ENCODE measurements at regions not wholly inside any gene's neighbourhood (a gene's known extent, or its start where the extent isn't known, plus 50 kb on each side); places are given as distances from the start of the nearest gene placed in this dataset.

DNA sequence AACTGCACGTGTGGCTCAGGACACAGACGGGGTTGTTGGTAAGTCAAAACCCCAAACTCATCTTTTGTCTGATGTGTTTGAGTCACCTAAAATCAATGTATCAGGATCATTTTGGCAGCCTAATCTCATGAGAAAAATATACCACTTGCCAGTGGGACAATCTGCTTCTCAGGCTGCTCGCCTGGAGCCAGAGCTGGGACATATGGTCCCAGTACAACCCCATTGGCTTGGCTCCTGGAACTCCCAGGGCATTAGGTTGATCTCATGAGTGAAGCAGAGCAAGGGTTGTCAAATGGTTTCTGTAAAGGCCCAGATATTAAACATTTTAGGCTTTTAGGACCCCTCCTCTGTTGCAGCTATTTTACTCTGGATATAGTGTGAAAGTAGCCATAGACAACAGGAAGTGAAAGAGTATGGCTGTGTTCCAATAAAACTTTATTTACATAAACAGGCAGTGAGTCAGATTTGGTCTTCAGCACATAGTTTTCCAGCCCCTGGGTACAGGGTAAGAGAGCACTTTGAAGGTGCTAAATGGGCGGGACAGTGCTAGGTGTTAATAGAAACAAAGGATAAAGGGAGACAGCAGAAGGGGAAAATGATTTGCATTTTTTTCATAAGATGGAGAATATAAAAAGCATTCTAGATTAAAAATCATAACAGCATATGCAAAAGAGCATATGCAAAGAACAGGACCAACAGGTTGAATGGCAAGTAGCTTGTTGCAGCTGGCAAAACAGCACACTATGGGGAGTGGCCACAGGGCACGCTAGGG is 290.8 kb downstream of the KCNS3 start:
- no peak for DNase-seq (ENCODE audit: low spot score)
- TF ChIP-seq, protein P1, sequence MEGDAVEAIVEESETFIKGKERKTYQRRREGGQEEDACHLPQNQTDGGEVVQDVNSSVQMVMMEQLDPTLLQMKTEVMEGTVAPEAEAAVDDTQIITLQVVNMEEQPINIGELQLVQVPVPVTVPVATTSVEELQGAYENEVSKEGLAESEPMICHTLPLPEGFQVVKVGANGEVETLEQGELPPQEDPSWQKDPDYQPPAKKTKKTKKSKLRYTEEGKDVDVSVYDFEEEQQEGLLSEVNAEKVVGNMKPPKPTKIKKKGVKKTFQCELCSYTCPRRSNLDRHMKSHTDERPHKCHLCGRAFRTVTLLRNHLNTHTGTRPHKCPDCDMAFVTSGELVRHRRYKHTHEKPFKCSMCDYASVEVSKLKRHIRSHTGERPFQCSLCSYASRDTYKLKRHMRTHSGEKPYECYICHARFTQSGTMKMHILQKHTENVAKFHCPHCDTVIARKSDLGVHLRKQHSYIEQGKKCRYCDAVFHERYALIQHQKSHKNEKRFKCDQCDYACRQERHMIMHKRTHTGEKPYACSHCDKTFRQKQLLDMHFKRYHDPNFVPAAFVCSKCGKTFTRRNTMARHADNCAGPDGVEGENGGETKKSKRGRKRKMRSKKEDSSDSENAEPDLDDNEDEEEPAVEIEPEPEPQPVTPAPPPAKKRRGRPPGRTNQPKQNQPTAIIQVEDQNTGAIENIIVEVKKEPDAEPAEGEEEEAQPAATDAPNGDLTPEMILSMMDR (IDR thresholded peaks at IDR 0.05; ENCODE audit: extremely low read depth, missing control alignments) = no peak

DNA sequence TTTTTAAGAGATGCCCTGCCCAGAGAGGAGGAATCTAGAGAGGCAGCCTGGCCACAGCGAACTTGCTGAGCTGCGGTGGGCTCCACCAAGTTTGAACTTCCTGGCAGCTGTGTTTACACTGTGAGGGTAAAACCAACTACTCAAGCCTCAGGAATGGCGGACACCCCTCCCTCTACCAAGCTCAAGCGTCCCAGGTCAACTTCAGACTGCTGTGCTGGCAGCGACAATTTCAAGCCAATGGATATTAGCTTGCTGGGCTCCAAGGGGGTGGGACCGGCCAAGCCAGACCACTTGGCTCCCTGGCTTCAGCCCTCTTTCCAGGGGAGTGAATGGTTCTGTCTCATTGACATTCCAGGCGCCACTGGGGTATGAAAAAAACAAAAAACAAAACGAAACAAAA is 289.4 kb downstream of the KCNS3 start:
- no peak for DNase-seq (ENCODE audit: low spot score)
- TF ChIP-seq, protein P1 (IDR thresholded peaks at IDR 0.05; ENCODE audit: extremely low read depth, missing control alignments) = no peak

DNA sequence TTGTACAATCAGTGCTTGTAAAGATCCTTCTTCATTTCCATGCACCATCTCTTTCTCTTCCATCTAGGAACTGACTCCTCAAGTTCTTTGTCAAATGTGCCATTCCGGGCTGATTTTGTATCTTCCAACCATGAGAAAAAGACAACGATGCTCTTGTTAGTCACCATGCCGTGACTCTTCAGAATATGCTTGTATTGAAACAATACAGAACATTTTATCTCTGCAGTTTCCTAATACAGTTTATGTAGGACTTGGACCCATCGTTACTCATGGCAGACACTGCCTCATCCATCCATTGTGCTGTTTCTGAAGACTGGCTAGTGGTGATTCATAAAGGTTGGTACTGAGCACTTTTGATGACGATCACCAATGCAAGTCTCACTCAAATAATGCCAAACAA is 283.2 kb downstream of the KCNS3 start:
- TF ChIP-seq, protein P1 (IDR thresholded peaks at IDR 0.05; ENCODE audit: extremely low read depth, missing control alignments) = no peak
- DNase-seq (ENCODE audit: low spot score) = no peak

DNA sequence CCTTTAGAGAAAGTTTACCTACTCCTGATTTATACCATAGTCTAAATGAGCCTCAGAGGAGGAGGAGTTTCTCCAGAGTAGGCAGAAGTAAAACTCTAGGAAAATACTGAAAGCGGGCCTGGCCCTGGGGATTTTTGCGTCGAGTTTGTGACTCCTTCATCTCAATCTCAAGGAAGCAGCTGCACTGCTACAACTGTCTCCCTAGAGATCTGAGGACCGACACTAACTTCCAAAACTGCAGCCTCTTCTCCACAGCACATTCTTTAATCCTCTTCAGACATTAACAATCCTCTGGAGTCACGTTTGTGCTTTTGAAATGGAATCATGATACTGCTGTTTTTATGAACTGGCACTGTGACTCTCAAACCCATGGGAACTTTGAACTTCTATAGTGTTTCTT is 281.4 kb downstream of the KCNS3 start:
- no peak for DNase-seq (ENCODE audit: low spot score)
- TF ChIP-seq, protein P1 (IDR thresholded peaks at IDR 0.05; ENCODE audit: extremely low read depth, missing control alignments) = no peak

DNA sequence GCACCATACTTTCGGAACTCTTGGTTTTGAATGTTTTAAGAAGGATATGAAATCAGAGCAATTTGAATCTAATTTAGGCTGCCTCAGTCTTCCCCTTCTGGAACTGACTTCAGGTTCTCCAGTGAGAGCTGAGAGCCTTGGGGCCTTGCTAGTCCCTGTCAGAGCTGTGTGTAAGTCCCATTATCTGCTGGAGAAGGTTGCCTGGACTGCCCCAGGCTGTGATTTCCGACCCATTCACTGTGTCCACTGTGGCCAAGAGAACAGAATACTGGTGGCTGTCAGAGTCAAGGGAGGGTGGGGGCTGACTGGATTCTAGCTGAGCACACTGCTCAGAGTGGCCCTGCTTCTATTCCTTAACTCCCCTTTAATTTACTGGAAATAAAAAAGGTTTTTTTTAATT is 278.0 kb downstream of the KCNS3 start:
- TF ChIP-seq, protein P1 (IDR thresholded peaks at IDR 0.05; ENCODE audit: extremely low read depth, missing control alignments) = no peak
- no peak for DNase-seq (ENCODE audit: low spot score)

DNA sequence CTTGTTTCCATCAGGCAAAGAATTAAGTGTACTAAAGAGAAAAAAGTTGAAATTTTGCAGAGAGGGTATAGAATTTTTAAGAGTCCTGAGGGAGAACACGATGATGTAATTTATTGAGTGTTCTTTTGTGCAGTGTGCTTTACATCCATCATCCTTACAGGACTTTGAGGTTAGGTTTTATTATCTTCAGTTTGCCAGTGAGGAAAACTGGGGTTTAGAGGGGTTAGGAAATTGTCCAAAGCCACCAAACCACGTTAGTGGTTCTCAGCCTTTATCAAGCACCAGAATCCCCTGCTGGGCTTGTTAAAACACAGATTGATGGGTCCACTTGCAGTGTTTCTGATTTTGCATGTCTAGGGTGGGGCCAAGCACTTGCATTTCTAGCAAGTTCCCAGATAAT is 277.5 kb downstream of the KCNS3 start:
- TF ChIP-seq, protein P1 (IDR thresholded peaks at IDR 0.05; ENCODE audit: extremely low read depth, missing control alignments) = no peak
- no peak for DNase-seq (ENCODE audit: low spot score)

DNA sequence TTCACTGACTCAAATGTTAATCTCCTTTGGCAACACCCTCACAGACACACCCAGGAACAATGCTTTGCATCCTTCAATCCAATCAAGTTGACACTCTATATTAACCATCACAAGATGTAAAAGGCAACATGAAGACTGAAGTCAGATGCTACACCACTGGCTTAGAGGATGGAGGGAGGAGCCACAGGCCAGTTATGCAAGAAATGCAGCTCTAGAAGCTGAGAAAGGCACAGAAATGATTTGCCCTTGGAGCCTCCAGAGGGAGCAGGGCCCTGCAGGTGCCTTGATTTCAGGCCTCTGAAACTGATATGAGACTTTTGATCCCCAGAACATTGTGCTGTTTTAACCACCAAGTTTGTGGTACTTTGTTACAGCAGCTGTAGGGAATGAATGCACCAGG is 276.3 kb downstream of the KCNS3 start:
- TF ChIP-seq, protein P1 (IDR thresholded peaks at IDR 0.05; ENCODE audit: extremely low read depth, missing control alignments) = no peak
- DNase-seq (ENCODE audit: low spot score) = no peak

All from GM20000 (cell line).